GM12878 (cell line): ENCODE measurements at regions not wholly inside any gene's neighbourhood (a gene's known extent, or its start where the extent isn't known, plus 50 kb on each side); places are given as distances from the start of the nearest gene placed in this dataset.

ENCODE experiments used
- ATAC-seq: fragments of 200-7000 bp; cut with Tn5 transposase; 3 replicates; pipeline ENCODE4 v1.9.1; 2020; ENCODE audit warnings: mild to moderate bottlenecking, moderate library complexity
- BruUV-seq: library from RNA; stranded (reverse); fragments of 400-500 nt; replicated peaks from 2 replicates; lab custom pipeline; 2021; lab: Mats Ljungman, UMichigan
- CTCF ChIA-PET: fragments of 300-600 bp; sonication (Branson Sonifier 250); formaldehyde crosslinking; extraction: SDS; loops from one replicate; lab custom pipeline; 2021; ENCODE audit warnings: inconsistent platforms; lab: Yijun Ruan, JAX
- POLR2A ChIA-PET: fragments of 350-600 bp; formaldehyde crosslinking; extraction: SDS; loops from one replicate; lab custom pipeline; 2021; ENCODE audit warnings: inconsistent platforms; lab: Charles Lee
- RAD21 ChIA-PET: fragments of 300-600 bp; sonication (Branson Sonifier 250); formaldehyde crosslinking; loops from one replicate; lab custom pipeline; 2023; ENCODE audit warnings: antibody characterized with exemption; ENCODE audit not compliant: unreplicated experiment; lab: Charles Lee
- SMC1A ChIA-PET: fragments of 300-600 bp; sonication (Branson Sonifier 250); formaldehyde crosslinking; loops from one replicate; lab custom pipeline; 2023; ENCODE audit not compliant: unreplicated experiment, uncharacterized antibody; lab: Charles Lee
- DNase-seq: peaks from one replicate; pipeline ENCODE4 v3.0.0-alpha.2; 2011; ENCODE audit warnings: low read depth, low spot score
- FAIRE-seq: peaks from 3 replicates; lab custom pipeline; 2011; peaks lifted over from hg19 to GRCh38; lab: Jason Lieb, UNC
- H2AFZ ChIP-seq: 2 replicates; pipeline ENCODE4 v1.6.0; 2011; ENCODE audit warnings: low read depth, low read length, control low read depth; ENCODE audit not compliant: control insufficient read depth
- H3K27ac ChIP-seq: 2 replicates; pipeline ENCODE4 v1.5.1; 2011; ENCODE audit warnings: control low read depth; ENCODE audit not compliant: control insufficient read depth, insufficient read depth
- H3K27me3 ChIP-seq, 2 experiments: replicated peaks in 1 of 2; 2 replicates each; pipeline versions ENCODE4 v1.6.0 to v1.6.1; 2011; ENCODE audit warnings: low read length in 1 of 2; ENCODE audit not compliant: control insufficient read depth in 2 of 2, insufficient read depth in 2 of 2
- H3K36me3 ChIP-seq, 2 experiments: 2 replicates each; pipeline ENCODE4 v1.5.1; 2011; ENCODE audit warnings: low read length in 1 of 2; ENCODE audit not compliant: control insufficient read depth in 2 of 2, insufficient read depth in 2 of 2
- H3K4me1 ChIP-seq: 2 replicates; pipeline ENCODE4 v1.6.1; 2011; ENCODE audit warnings: mild to moderate bottlenecking, low read length, moderate library complexity, mixed read lengths; ENCODE audit not compliant: control insufficient read depth, insufficient read depth
- H3K4me2 ChIP-seq: 2 replicates; pipeline ENCODE4 v1.6.0; 2011; ENCODE audit warnings: control low read depth; ENCODE audit not compliant: control insufficient read depth, insufficient read depth
- H3K4me3 ChIP-seq: fragments of 200-600 bp; sonication (generic); 2 replicates; pipeline ENCODE4 v1.5.1; 2016
- H3K79me2 ChIP-seq: 2 replicates; pipeline ENCODE4 v1.6.0; 2011; ENCODE audit warnings: low read length; ENCODE audit not compliant: control insufficient read depth, insufficient read depth
- H3K9ac ChIP-seq: 2 replicates; pipeline ENCODE4 v1.8.0; 2011; ENCODE audit warnings: low read length, control low read depth, mixed read lengths; ENCODE audit not compliant: control insufficient read depth, insufficient read depth
- H3K9me3 ChIP-seq: replicated peaks from 3 replicates; pipeline ENCODE4 v1.5.1; 2011; ENCODE audit warnings: mild to moderate bottlenecking, low read length; ENCODE audit not compliant: control insufficient read depth, insufficient read depth
- H4K20me1 ChIP-seq: 2 replicates; pipeline ENCODE4 v1.6.0; 2011; ENCODE audit not compliant: control insufficient read depth, insufficient read depth
- CEBPB ChIP-seq, 2 experiments: fragments of 150-350 bp in 1 of 2; IDR thresholded peaks; 2 replicates each; pipeline ENCODE4 v1.6.1; 2012 to 2014; ENCODE audit warnings: low read depth in 2 of 2, low read length in 2 of 2, borderline replicate concordance in 1 of 2, inconsistent platforms in 1 of 2
- CHD4 ChIP-seq: fragments of 200-600 bp; sonication (generic); IDR thresholded peaks from 2 replicates; pipeline ENCODE4 v1.6.1; 2016; ENCODE audit warnings: mild to moderate bottlenecking
- CREM ChIP-seq: IDR thresholded peaks from 2 replicates; pipeline ENCODE4 v1.6.1; 2014; ENCODE audit warnings: antibody characterized with exemption, low read depth
- KDM1A ChIP-seq: fragments of 200-600 bp; sonication (generic); IDR thresholded peaks from 2 replicates; pipeline ENCODE4 v1.6.1; 2016; ENCODE audit warnings: borderline replicate concordance
- MXI1 ChIP-seq: fragments of 150-350 bp; IDR thresholded peaks from 2 replicates; pipeline ENCODE4 v1.6.1; 2011; ENCODE audit warnings: low read depth, mild to moderate bottlenecking, inconsistent platforms, low read length, improper control_type of control experiment
- MYC ChIP-seq: IDR thresholded peaks from 2 replicates; pipeline ENCODE4 v1.6.1; 2011; ENCODE audit warnings: mild to moderate bottlenecking, low read length, moderate library complexity, inconsistent platforms; ENCODE audit not compliant: insufficient read depth, insufficient replicate concordance, insufficient read length, severe bottlenecking
- NR2C2 ChIP-seq: IDR thresholded peaks from 2 replicates; pipeline ENCODE4 v1.6.1; 2011; ENCODE audit warnings: borderline replicate concordance, low read depth; ENCODE audit not compliant: control insufficient read depth, insufficient read length
- NR2F1 ChIP-seq: fragments of 450-650 bp; conservative IDR thresholded peaks from 2 replicates; pipeline ENCODE4 v1.6.1; 2017; ENCODE audit warnings: mild to moderate bottlenecking
- PAX5 ChIP-seq: IDR thresholded peaks from 2 replicates; pipeline ENCODE4 v1.6.1; 2011; ENCODE audit warnings: low read depth, low read length, borderline replicate concordance
- POLR2A ChIP-seq: IDR thresholded peaks from 2 replicates; pipeline ENCODE4 v1.6.1; 2011; ENCODE audit warnings: low read depth, mild to moderate bottlenecking, low read length
- POU2F2 ChIP-seq: IDR thresholded peaks from 3 replicates; pipeline ENCODE4 v1.6.1; 2011; ENCODE audit warnings: low read depth, mild to moderate bottlenecking, low read length, borderline replicate concordance
- RELA ChIP-seq: fragments of 450-650 bp; IDR thresholded peaks from 2 replicates; pipeline ENCODE4 v1.8.0; 2014; ENCODE audit warnings: borderline replicate concordance; ENCODE audit not compliant: partially characterized antibody
- SP1 ChIP-seq: IDR thresholded peaks from one replicate; pipeline ENCODE4 v1.6.1; 2011; ENCODE audit warnings: low read depth, low read length
- SUZ12 ChIP-seq: fragments of 200-600 bp; sonication (generic); IDR thresholded peaks from one replicate; pipeline ENCODE4 v1.6.1; 2018; ENCODE audit warnings: antibody characterized with exemption, mild to moderate bottlenecking; ENCODE audit not compliant: unreplicated experiment
- TCF12 ChIP-seq: IDR thresholded peaks from 2 replicates; pipeline ENCODE4 v1.6.1; 2011; ENCODE audit warnings: low read depth, mild to moderate bottlenecking, low read length
- ZBED1 ChIP-seq: IDR thresholded peaks from 2 replicates; pipeline ENCODE4 v1.6.1; 2016; ENCODE audit warnings: borderline replicate concordance
- ZNF384 ChIP-seq: IDR thresholded peaks from 2 replicates; pipeline ENCODE4 v1.6.1; 2012; ENCODE audit warnings: low read depth, mild to moderate bottlenecking, low read length, improper control_type of control experiment, borderline replicate concordance
- ZZZ3 ChIP-seq: IDR thresholded peaks from 2 replicates; pipeline ENCODE4 v1.6.1; 2011; ENCODE audit warnings: low read depth; ENCODE audit not compliant: control insufficient read depth, insufficient read length
- WGBS: methylation state at CpG from one replicate; pipeline ENCODE4 v1.1.6; 2016; ENCODE audit warnings: low lambda C conversion rate; ENCODE audit not compliant: insufficient replicate concordance, insufficient coverage; ENCODE audit errors: missing lambda C conversion rate; 5-methylcytosine and 5-hydroxymethylcytosine counted together
- in situ Hi-C: fragments of 300-500 bp; cut with MboI; formaldehyde crosslinking; loops from 9 replicates; pipeline ENCODE4 v1.14.3; 2018; ENCODE audit warnings: mixed read lengths
- intact Hi-C: fragments of 100-400 bp; cut with micrococcal nuclease; formaldehyde crosslinking; loops from one replicate; pipeline ENCODE4 v1.14.2; 2022; ENCODE audit not compliant: unreplicated experiment
- TF ChIP-seq, protein P1 (sequence below): IDR thresholded peaks from 2 replicates; pipeline ENCODE4 v1.6.1; 2012; ENCODE audit warnings: low read depth, low read length, improper control_type of control experiment
- TF ChIP-seq, protein P2 (sequence below): fragments of 450-650 bp; IDR thresholded peaks from 2 replicates; pipeline ENCODE4 v1.6.1; 2017; ENCODE audit warnings: mild to moderate bottlenecking
- TF ChIP-seq, protein P3 (sequence below): fragments of 450-650 bp; IDR thresholded peaks from 2 replicates; pipeline ENCODE4 v1.6.1; 2016; ENCODE audit warnings: mild to moderate bottlenecking

DNA sequence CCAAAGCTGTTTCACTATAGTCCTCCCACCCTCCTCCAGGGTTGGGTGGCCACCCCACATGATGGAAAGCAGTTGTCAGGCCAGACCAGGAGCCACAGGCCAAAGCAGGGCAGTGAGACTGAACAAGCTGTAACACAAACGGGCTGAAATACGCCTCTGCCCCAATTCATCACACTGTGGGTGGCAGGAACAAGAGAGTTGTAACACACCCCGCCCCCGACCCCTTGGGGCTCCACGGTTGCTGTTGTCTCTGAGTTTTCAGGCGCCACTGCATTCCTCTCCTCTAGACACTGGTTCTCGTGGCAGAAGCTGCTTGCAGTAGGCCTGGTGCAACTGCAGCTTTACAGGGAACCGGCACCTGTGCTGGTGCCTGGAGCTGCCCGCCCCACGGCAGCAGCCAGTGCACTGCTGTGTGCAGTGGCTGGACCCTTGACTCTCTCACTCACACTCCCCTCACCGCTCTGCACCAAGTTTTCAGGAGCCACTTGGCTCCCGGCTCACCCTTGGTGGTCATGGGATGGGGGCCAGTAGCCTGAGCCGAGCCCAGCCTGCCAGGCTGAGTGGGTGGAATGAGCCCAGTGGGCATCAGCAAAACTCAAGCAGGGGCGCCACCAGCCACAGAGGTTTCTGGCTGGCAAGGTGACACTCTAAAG lies 1314.5 kb upstream of the MIR17HG start (continued):
- TF ChIP-seq, protein P1, sequence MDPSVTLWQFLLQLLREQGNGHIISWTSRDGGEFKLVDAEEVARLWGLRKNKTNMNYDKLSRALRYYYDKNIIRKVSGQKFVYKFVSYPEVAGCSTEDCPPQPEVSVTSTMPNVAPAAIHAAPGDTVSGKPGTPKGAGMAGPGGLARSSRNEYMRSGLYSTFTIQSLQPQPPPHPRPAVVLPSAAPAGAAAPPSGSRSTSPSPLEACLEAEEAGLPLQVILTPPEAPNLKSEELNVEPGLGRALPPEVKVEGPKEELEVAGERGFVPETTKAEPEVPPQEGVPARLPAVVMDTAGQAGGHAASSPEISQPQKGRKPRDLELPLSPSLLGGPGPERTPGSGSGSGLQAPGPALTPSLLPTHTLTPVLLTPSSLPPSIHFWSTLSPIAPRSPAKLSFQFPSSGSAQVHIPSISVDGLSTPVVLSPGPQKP = no peak
- TF ChIP-seq ZZZ3 (no peak), POU2F2 (no peak), NR2F1 (no peak), TCF12 (no peak), MXI1 (no peak), NR2C2 (no peak), RELA (no peak), CHD4 (no peak), SP1 (no peak)
- TF ChIP-seq, protein P2, sequence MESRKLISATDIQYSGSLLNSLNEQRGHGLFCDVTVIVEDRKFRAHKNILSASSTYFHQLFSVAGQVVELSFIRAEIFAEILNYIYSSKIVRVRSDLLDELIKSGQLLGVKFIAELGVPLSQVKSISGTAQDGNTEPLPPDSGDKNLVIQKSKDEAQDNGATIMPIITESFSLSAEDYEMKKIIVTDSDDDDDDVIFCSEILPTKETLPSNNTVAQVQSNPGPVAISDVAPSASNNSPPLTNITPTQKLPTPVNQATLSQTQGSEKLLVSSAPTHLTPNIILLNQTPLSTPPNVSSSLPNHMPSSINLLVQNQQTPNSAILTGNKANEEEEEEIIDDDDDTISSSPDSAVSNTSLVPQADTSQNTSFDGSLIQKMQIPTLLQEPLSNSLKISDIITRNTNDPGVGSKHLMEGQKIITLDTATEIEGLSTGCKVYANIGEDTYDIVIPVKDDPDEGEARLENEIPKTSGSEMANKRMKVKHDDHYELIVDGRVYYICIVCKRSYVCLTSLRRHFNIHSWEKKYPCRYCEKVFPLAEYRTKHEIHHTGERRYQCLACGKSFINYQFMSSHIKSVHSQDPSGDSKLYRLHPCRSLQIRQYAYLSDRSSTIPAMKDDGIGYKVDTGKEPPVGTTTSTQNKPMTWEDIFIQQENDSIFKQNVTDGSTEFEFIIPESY = no peak

DNA sequence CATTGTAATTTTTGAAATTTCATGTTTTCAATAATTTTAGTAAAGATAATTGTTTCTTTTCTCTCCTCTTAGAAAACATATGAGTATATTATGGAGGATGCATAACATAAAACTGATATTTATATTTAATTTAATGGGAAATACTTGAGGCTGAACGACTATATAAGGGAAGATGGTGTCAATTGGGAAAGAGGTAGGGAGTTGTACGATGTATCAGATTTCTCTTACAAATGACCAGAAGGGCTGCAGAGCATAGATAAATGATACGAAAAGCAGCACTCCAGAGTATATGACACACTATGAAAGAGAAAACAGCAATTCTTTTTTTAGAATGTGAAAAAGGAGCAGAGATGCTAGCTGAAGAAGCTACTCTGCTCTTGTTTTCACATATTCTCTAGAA lies 1308.0 kb upstream of the MIR17HG start:
- BruUV-seq = no TSS peak
- ChIA-PET SMC1A (no interaction called here), POLR2A (no interaction called here)

More for the DNA sequence above, 1308.0 kb upstream of the MIR17HG start:
- WGBS = 28% methylated on average over 3 of the region's 3 CpGs
- H4K20me1 ChIP-seq = no peaks in the 10 kb centered on the region
- ATAC-seq (no peak), DNase-seq (no peak), FAIRE-seq (no peak)
- no peaks in the 10 kb centered on the region for H3K27me3 ChIP-seq
- TF ChIP-seq SUZ12 (no peak), PAX5 (no peak), POLR2A (no peak), CREM (no peak), ZNF384 (no peak), NR2C2 (no peak), MYC (no peak), KDM1A (no peak), ZBED1 (no peak), CEBPB (IDR thresholded peaks at IDR 0.05; ENCODE audit: borderline replicate concordance in 1 of 2, low read depth in 2 of 2, low read length in 2 of 2) (no peak)
- TF ChIP-seq, protein P3, sequence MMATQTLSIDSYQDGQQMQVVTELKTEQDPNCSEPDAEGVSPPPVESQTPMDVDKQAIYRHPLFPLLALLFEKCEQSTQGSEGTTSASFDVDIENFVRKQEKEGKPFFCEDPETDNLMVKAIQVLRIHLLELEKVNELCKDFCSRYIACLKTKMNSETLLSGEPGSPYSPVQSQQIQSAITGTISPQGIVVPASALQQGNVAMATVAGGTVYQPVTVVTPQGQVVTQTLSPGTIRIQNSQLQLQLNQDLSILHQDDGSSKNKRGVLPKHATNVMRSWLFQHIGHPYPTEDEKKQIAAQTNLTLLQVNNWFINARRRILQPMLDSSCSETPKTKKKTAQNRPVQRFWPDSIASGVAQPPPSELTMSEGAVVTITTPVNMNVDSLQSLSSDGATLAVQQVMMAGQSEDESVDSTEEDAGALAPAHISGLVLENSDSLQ = no peak
- H3K36me3 ChIP-seq = no peaks in the 10 kb centered on the region
- no peak overlapping the region for H3K27ac ChIP-seq
- in situ Hi-C loops = no loop called here
- H3K9me3 ChIP-seq = no peaks in the 10 kb centered on the region
- ChIA-PET RAD21 (no interaction called here), CTCF (no interaction called here)
- no peak overlapping the region for H2AFZ ChIP-seq
- no peak overlapping the region for H3K4me2 ChIP-seq
- intact Hi-C loops = no loop called here
- no peaks in the 10 kb centered on the region for H3K79me2 ChIP-seq
- no peak overlapping the region for H3K4me3 ChIP-seq
- H3K9ac ChIP-seq = no peak overlapping the region
- no peaks in the 10 kb centered on the region for H3K4me1 ChIP-seq
